ENCODE measurements at regions not wholly inside any gene's neighbourhood (a gene's known extent, or its start where the extent isn't known, plus 50 kb on each side); places are given as distances from the start of the nearest gene placed in this dataset.

GRCh38 chr12:130263025-130263424 lies 74.7 kb upstream of the PIWIL1 start:
- DNase-seq = no peak

- DNase-seq = no peak
Observed at GRCh38 chr12:130263996-130264395, 73.7 kb upstream of the PIWIL1 start.

- no peak for DNase-seq
Observed at GRCh38 chr12:130266751-130267150, 70.9 kb upstream of the PIWIL1 start.

- DNase-seq = peak; percentile 4 to 7
Observed at GRCh38 chr12:130280231-130280630, 57.5 kb upstream of the PIWIL1 start.

- no peak for DNase-seq
Observed at GRCh38 chr12:130280742-130281141, 56.9 kb upstream of the PIWIL1 start.

- peak in 1 of 2 donors; percentile 14 for DNase-seq
Observed at GRCh38 chr12:130281153-130281799, 56.4 kb upstream of the PIWIL1 start.

GRCh38 chr12:130286041-130286440 lies 51.6 kb upstream of the PIWIL1 start:
- no peak for DNase-seq

GRCh38 chr12:130286741-130287440 lies 50.8 kb upstream of the PIWIL1 start:
- no peak for DNase-seq

Measured in hippocampal formation (tissue), 2 donors.